Endothelial cell of hepatic sinusoid (primary cell): ENCODE measurements at regions not wholly inside any gene's neighbourhood (a gene's known extent, or its start where the extent isn't known, plus 50 kb on each side); places are given as distances from the start of the nearest gene placed in this dataset.

Experiments
- in situ Hi-C: cut with HindIII; loops from 2 replicates; pipeline ENCODE4 v1.10.0; 2017; ENCODE audit warnings: low sequenced_read_pairs

GRCh38 chr2:45256173-45256866 is 247.1 kb upstream of the SIX2 start:
- in situ Hi-C loops: no loop called here

- in situ Hi-C loops: no loop called here
Observed at GRCh38 chr2:45255563-45255962, 246.3 kb upstream of the SIX2 start.

GRCh38 chr2:45254025-45254424 is 244.8 kb upstream of the SIX2 start:
- in situ Hi-C loops: no loop called here

GRCh38 chr2:45253151-45253550 is 243.9 kb upstream of the SIX2 start:
- in situ Hi-C loops: no loop called here

- in situ Hi-C loops: no loop called here
Observed at GRCh38 chr2:45250176-45250575, 240.9 kb upstream of the SIX2 start.

GRCh38 chr2:45248214-45248613 is 239.0 kb upstream of the SIX2 start:
- in situ Hi-C loops: no loop called here

- in situ Hi-C loops: no loop called here
Observed at GRCh38 chr2:45244928-45245327, 235.7 kb upstream of the SIX2 start.

GRCh38 chr2:45242161-45242741 is 233.0 kb upstream of the SIX2 start:
- in situ Hi-C loops: no loop called here

GRCh38 chr2:45241061-45241561 is 231.9 kb upstream of the SIX2 start:
- in situ Hi-C loops: no loop called here

- in situ Hi-C loops: no loop called here
Observed at GRCh38 chr2:45237850-45238542, 228.7 kb upstream of the SIX2 start.

GRCh38 chr2:45237128-45237527 is 227.9 kb upstream of the SIX2 start:
- in situ Hi-C loops: no loop called here

- in situ Hi-C loops: no loop called here
Observed at GRCh38 chr2:45236268-45236667, 227.0 kb upstream of the SIX2 start.

- in situ Hi-C loops: no loop called here
Observed at GRCh38 chr2:45233301-45233700, 224.0 kb upstream of the SIX2 start.

GRCh38 chr2:45232818-45233217 is 223.6 kb upstream of the SIX2 start:
- in situ Hi-C loops: no loop called here

- in situ Hi-C loops: no loop called here
Observed at GRCh38 chr2:45229411-45229810, 220.2 kb upstream of the SIX2 start.

- in situ Hi-C loops: no loop called here
Observed at GRCh38 chr2:45227347-45227746, 218.1 kb upstream of the SIX2 start.

- in situ Hi-C loops: no loop called here
Observed at GRCh38 chr2:45224993-45225380, 215.7 kb upstream of the SIX2 start.

- in situ Hi-C loops: no loop called here
Observed at GRCh38 chr2:45224321-45224992, 215.2 kb upstream of the SIX2 start.

- in situ Hi-C loops: no loop called here
Observed at GRCh38 chr2:45223531-45223930, 214.3 kb upstream of the SIX2 start.

- in situ Hi-C loops: no loop called here
Observed at GRCh38 chr2:45220227-45220626, 211.0 kb upstream of the SIX2 start.

- in situ Hi-C loops: no loop called here
Observed at GRCh38 chr2:45218931-45219339, 209.7 kb upstream of the SIX2 start.

GRCh38 chr2:45218297-45218696 is 209.0 kb upstream of the SIX2 start:
- in situ Hi-C loops: no loop called here
